Heart right ventricle (tissue), 16 donors: ENCODE measurements at regions not wholly inside any gene's neighbourhood (a gene's known extent, or its start where the extent isn't known, plus 50 kb on each side); places are given as distances from the start of the nearest gene placed in this dataset.
A peak's percentile ranks its signal among the peaks of the same experiment; 100 is the strongest.

Experiments used
- ATAC-seq, 8 donors: fragments of 200-7000 bp; cut with Tn5 transposase; one replicate each; pipeline ENCODE4 v1.9.1; 2020; ENCODE audit warnings: mild to moderate bottlenecking in 8 of 8, moderate library complexity in 8 of 8, moderate number of reproducible peaks in 1 of 8
- DNase-seq, 2 donors: peaks; one replicate each; pipeline ENCODE4 v3.0.0-alpha.2; 2020
- H3K27ac ChIP-seq, 10 donors: fragments of 200-600 bp; sonication (generic) in 2 of 10; one replicate each; pipeline versions ENCODE4 v1.5.0 to v1.8.0; 2020 to 2022; ENCODE audit warnings: mild to moderate bottlenecking in 3 of 10
- H3K27me3 ChIP-seq, 7 donors: fragments of 200-600 bp; one replicate each; pipeline ENCODE4 v1.8.0; 2021 to 2022; ENCODE audit warnings: mild to moderate bottlenecking in 2 of 7
- H3K36me3 ChIP-seq, 9 donors: fragments of 200-600 bp; sonication (generic) in 1 of 9; one replicate each; pipeline versions ENCODE4 v1.5.0 to v1.8.0; 2020 to 2022; ENCODE audit warnings: mild to moderate bottlenecking in 2 of 9
- H3K4me1 ChIP-seq, 9 donors: fragments of 200-600 bp; sonication (generic) in 1 of 9; one replicate each; pipeline versions ENCODE4 v1.5.0 to v1.8.0; 2020 to 2022; ENCODE audit warnings: mild to moderate bottlenecking in 4 of 9
- H3K4me3 ChIP-seq, 10 donors: fragments of 200-600 bp; sonication (generic) in 2 of 10; one replicate each; pipeline versions ENCODE4 v1.5.0 to v1.8.0; 2020 to 2022; ENCODE audit warnings: mild to moderate bottlenecking in 7 of 10, moderate library complexity in 2 of 10
- H3K9me3 ChIP-seq, 11 donors: fragments of 200-600 bp in 10 of 11; sonication (generic) in 2 of 11; one replicate each; pipeline versions ENCODE4 v1.5.0 to v1.8.0; 2013 to 2022; ENCODE audit warnings: mild to moderate bottlenecking in 2 of 11, control low read depth in 1 of 11, moderate library complexity in 1 of 11
- WGBS, 2 donors: extraction: QIAGEN DNeasy Blood & Tissue Kit; methylation state at CpG; one replicate each; pipeline ENCODE4 v1.1.7; 2013; ENCODE audit warnings: inconsistent platforms in 1 of 2; 5-methylcytosine and 5-hydroxymethylcytosine counted together
- intact Hi-C, 10 donors: fragments of 100-400 bp; cut with DNase I; formaldehyde crosslinking; loops; one replicate each; pipeline versions ENCODE4 v1.11.1 to v1.14.2; 2022
- TF ChIP-seq, protein P1 (sequence below), 9 donors: fragments of 200-600 bp; sonication (generic) in 2 of 9; IDR thresholded peaks; one replicate each; pipeline versions ENCODE4 v1.5.0 to v1.8.0; 2021 to 2022; ENCODE audit warnings: antibody characterized with exemption in 9 of 9, mild to moderate bottlenecking in 5 of 9, moderate library complexity in 1 of 9
- donor health status: Arrhythmogenic right ventricular cardiomyopathy.
- donor health status: ischemic (EF 13 %, LVEDD 7.1; RV severe dilation, severe dysfunction).
- donor health status: healthy with polysubstance abuse.
- donor health status: DM: no; HTN: yes; CAD: no.
- donor health status: DM: no; HTN: no; CAD: no.
- donor health status: ischemic (EF 25% LVEDD 6.9; RV normal size, moderate dysfunction).
- donor health status: ischemic (EF 25% LVEDD 5.7; RV mildly dilated, moderate dysfunction).
- donor health status: healthy.
- donor health status: DM: yes; HTN: yes; CAD: no.
- donor health status: Ischemic cardiomyopathy.
- donor health status: ischemic (EF 35%, LVEDD 5.7; RV mildly dilated, moderate dysfunction).
- donor health status: nonischemic (EF 11% LVEDD 7.7; RV severe dilation, severe dysfunction).
- donor health status: DM: yes; HTN: yes; CAD: no.
- donor health status: PGD.
- donor health status: ischemic (EF 29% LVEDD 5.4; RV normal size, mild dysfunction).
- donor health status: nonischemic (EF 23%, LVEDD 6.1; RV moderate dilation, normal function).

DNA sequence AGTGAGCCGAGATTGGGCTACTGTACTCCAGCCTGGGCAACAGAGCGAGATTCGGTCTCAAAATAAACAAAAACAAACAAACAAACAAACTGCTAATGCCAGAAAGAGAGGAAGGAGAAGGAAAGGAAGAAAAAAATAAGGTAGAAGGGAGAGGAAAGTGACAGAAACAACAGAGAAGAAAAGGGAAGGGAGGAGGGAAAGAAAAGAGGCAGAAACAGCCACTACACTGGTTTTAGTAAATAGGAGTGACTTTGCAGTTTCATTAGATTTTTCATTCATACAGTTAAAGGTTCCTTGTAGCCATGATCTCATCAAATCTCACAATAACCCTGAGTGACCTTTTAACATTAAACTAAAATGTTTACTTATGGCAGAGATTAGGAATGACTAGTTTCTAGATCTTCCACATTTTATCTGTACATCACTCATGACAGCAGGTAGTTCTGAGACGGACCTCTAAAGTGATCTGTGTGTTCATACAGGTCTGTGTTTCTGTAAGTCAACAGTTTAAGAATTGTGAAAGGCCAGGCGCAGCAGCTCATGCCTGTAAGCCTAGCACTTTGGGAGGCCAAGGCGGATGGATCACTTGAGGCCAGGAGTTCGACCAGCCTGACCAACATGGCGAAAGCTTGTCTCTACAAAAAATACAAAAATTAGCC is 191.3 kb upstream of the KLF14 start:
- DNase-seq (no peak), ATAC-seq (no peak)
- intact Hi-C loops = no loop called here
- peak overlapping the region in 3 of 10 donors; percentile 8 to 85 (median 85) for H3K27ac ChIP-seq
- H3K27me3 ChIP-seq = no peaks in the 10 kb centered on the region
- no peaks in the 10 kb centered on the region for H3K9me3 ChIP-seq
- 93 to 96% methylated on average over 8 of the region's 8 CpGs for WGBS, 2 donors
- H3K36me3 ChIP-seq = peaks cover 0 to 45% (median 0%) of the 10 kb centered on the region in 9 donors
- no peak overlapping the region for H3K4me3 ChIP-seq
- H3K4me1 ChIP-seq = peaks cover 0 to 92% (median 59%) of the 10 kb centered on the region in 9 donors
- TF ChIP-seq, protein P1, sequence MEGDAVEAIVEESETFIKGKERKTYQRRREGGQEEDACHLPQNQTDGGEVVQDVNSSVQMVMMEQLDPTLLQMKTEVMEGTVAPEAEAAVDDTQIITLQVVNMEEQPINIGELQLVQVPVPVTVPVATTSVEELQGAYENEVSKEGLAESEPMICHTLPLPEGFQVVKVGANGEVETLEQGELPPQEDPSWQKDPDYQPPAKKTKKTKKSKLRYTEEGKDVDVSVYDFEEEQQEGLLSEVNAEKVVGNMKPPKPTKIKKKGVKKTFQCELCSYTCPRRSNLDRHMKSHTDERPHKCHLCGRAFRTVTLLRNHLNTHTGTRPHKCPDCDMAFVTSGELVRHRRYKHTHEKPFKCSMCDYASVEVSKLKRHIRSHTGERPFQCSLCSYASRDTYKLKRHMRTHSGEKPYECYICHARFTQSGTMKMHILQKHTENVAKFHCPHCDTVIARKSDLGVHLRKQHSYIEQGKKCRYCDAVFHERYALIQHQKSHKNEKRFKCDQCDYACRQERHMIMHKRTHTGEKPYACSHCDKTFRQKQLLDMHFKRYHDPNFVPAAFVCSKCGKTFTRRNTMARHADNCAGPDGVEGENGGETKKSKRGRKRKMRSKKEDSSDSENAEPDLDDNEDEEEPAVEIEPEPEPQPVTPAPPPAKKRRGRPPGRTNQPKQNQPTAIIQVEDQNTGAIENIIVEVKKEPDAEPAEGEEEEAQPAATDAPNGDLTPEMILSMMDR (IDR thresholded peaks at IDR 0.05) = no peak

DNA sequence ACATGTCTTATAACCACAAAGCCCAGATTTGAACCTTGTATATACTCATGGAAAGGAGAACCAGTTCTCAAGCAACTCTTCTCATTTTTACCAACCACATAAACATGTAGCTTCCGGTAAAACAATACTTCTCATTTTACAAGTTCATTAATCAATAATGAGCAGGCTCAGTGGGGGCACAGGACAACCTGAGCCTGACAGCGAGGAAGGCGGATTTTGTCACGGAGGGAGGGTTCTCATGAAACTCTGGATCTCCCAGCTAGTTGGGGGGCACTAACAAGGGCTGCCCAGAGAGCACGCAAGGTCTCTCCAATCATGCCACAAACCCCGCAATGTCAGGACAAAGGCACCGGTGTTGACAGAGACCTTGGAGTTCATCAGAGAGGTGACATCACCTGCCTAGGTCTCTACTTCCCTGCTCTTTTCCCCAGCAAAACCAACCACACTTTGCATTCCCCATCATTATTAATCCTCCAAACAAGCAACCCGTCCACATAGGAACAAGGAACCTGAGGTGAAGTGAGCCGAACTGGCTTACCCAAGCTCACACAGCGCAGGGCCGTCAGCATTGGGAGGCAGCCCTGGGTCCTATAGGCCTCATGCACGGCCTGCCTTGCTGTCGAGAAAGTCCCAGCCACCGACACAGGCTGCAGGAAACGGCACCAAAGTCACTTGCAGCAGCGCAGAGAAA is 192.1 kb upstream of the KLF14 start:
- DNase-seq (no peak), ATAC-seq (no peak)
- intact Hi-C loops = no loop called here
- Histone ChIP-seq H3K4me3 (no peak overlapping the region), H3K27me3 (no peaks in the 10 kb centered on the region), H3K36me3 (peaks cover 0 to 36% (median 0%) of the 10 kb centered on the region in 9 donors), H3K9me3 (no peaks in the 10 kb centered on the region), H3K4me1 (peaks cover 0 to 92% (median 57%) of the 10 kb centered on the region in 9 donors), H3K27ac (peak overlapping the region in 3 of 10 donors; percentile 8 to 85 (median 85))
- TF ChIP-seq, protein P1 (IDR thresholded peaks at IDR 0.05) = no peak
- WGBS, 2 donors = 88 to 89% methylated on average over 16 of the region's 16 CpGs

DNA sequence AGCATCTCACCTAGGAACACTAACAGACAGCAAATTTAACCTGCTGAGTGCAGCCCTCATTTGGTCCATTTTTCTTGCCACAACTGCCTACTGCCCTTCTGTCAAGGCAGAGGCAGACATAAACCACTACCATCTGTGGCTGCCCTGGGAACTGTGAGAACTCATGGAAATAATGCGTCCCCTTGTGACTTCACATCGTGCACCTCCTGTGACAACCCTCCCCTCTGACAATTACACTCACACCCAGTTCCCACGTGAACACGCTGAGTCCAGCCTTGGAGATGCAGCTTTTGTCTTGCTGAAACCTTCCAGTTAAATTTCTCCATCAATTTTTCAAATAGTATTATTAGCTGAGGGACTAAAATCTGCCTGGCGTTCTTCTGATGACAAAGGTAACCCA is 193.1 kb upstream of the KLF14 start:
- ATAC-seq = no peak
- WGBS, 2 donors = 91% methylated on average over 5 of the region's 5 CpGs
- Histone ChIP-seq H3K4me3 (no peak overlapping the region), H3K36me3 (peaks cover 0 to 27% (median 0%) of the 10 kb centered on the region in 9 donors), H3K27ac (peak overlapping the region in 2 of 10 donors; percentile 8 to 85), H3K4me1 (peaks cover 0 to 92% (median 49%) of the 10 kb centered on the region in 9 donors), H3K27me3 (no peaks in the 10 kb centered on the region), H3K9me3 (no peaks in the 10 kb centered on the region)
- intact Hi-C loops = no loop called here
- TF ChIP-seq, protein P1 (IDR thresholded peaks at IDR 0.05) = no peak
- no peak for DNase-seq

DNA sequence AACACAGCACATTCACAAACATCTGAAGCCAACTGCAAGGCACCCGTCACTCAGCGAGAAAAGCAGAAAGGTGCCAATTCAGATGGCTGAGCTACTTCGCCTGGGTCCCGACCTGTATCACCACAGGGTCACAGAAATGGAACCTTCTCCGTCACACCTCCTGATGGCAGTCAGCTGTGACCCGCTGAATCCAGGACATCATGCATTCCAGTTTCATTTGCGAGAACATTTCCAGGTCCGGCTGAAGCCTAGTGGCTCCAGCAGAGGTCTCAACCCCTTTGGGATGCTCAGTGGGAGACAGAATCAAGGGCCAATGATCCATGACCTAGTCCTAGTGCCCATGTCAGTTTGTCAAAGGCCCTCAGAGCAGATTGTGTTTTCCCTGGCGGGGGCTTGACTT is 193.6 kb upstream of the KLF14 start:
- H3K36me3 ChIP-seq = peaks cover 0 to 23% (median 0%) of the 10 kb centered on the region in 9 donors
- peak overlapping the region in 1 of 10 donors; percentile 3 for H3K27ac ChIP-seq
- WGBS, 2 donors = 88 to 93% methylated on average over 9 of the region's 9 CpGs
- H3K27me3 ChIP-seq = no peaks in the 10 kb centered on the region
- no peak overlapping the region for H3K4me3 ChIP-seq
- no peak for DNase-seq
- no peak for ATAC-seq
- H3K9me3 ChIP-seq = no peaks in the 10 kb centered on the region
- intact Hi-C loops = no loop called here
- TF ChIP-seq, protein P1 (IDR thresholded peaks at IDR 0.05) = no peak
- H3K4me1 ChIP-seq = peaks cover 0 to 87% (median 44%) of the 10 kb centered on the region in 9 donors
